Esophagus mucosa (tissue), 1 donor: ENCODE measurements at regions not wholly inside any gene's neighbourhood (a gene's known extent, or its start where the extent isn't known, plus 50 kb on each side); places are given as distances from the start of the nearest gene placed in this dataset.

Experiments used
- ATAC-seq: fragments of 200-7000 bp; cut with Tn5 transposase; one replicate; pipeline ENCODE4 v1.9.1; 2020
- donor health status: DM: yes; HTN: yes; CAD: no.

GRCh38 chr5:116389601-116390000, 185.0 kb downstream of the SEMA6A start:
- no peak for ATAC-seq

GRCh38 chr5:116388564-116389258, 185.9 kb downstream of the SEMA6A start:
- peak; percentile 38 for ATAC-seq

GRCh38 chr5:116387738-116388137, 186.9 kb downstream of the SEMA6A start:
- no peak for ATAC-seq

- ATAC-seq, result no peak
These were observed 188.0 kb downstream of the SEMA6A start for GRCh38 chr5:116386633-116387032.

- ATAC-seq, result no peak
These were observed 191.8 kb downstream of the SEMA6A start for GRCh38 chr5:116382874-116383266.

- ATAC-seq, result no peak
These were observed 192.4 kb downstream of the SEMA6A start for GRCh38 chr5:116382032-116382873.

GRCh38 chr5:116381201-116381600, 193.4 kb downstream of the SEMA6A start:
- no peak for ATAC-seq

GRCh38 chr5:116380621-116381020, 194.0 kb downstream of the SEMA6A start:
- ATAC-seq, result no peak

- no peak for ATAC-seq
These were observed 195.3 kb downstream of the SEMA6A start for GRCh38 chr5:116379306-116379705.

- ATAC-seq, result no peak
These were observed 195.9 kb downstream of the SEMA6A start for GRCh38 chr5:116378777-116379121.

GRCh38 chr5:116378007-116378776, 196.4 kb downstream of the SEMA6A start:
- ATAC-seq, result peak; percentile 48

- no peak for ATAC-seq
These were observed 197.2 kb downstream of the SEMA6A start for GRCh38 chr5:116377276-116378006.

- ATAC-seq, result no peak
These were observed 198.7 kb downstream of the SEMA6A start for GRCh38 chr5:116375926-116376325.

GRCh38 chr5:116374434-116374852, 200.2 kb downstream of the SEMA6A start:
- ATAC-seq, result no peak

- ATAC-seq, result peak; percentile 88
These were observed 201.6 kb downstream of the SEMA6A start for GRCh38 chr5:116372931-116373597.

- ATAC-seq, result no peak
These were observed 202.7 kb downstream of the SEMA6A start for GRCh38 chr5:116371935-116372334.

GRCh38 chr5:116371431-116371830, 203.2 kb downstream of the SEMA6A start:
- ATAC-seq, result no peak

GRCh38 chr5:116370886-116371285, 203.7 kb downstream of the SEMA6A start:
- ATAC-seq, result peak; percentile 77

- no peak for ATAC-seq
These were observed 204.5 kb downstream of the SEMA6A start for GRCh38 chr5:116370149-116370548.

- ATAC-seq, result no peak
These were observed 209.6 kb downstream of the SEMA6A start for GRCh38 chr5:116365006-116365496.

GRCh38 chr5:116363780-116364179, 210.8 kb downstream of the SEMA6A start:
- no peak for ATAC-seq
